ENCODE measurements at regions not wholly inside any gene's neighbourhood (a gene's known extent, or its start where the extent isn't known, plus 50 kb on each side); places are given as distances from the start of the nearest gene placed in this dataset.

GRCh38 chrX:116357329-116357728 lies 79.1 kb upstream of the SLC6A14 start:
- POLR2A ChIA-PET = no interaction called here
- CTCF ChIA-PET = no interaction called here
- no peak for TF ChIP-seq CTCF (IDR thresholded peaks at IDR 0.05; ENCODE audit: control extremely low read depth, extremely low read depth, low read depth, missing control alignments)
- no peak for DNase-seq (ENCODE audit: extremely low spot score)

GRCh38 chrX:116378961-116379360 lies 57.4 kb upstream of the SLC6A14 start:
- no peak for DNase-seq (ENCODE audit: extremely low spot score)
- CTCF ChIA-PET = no interaction called here
- TF ChIP-seq CTCF (IDR thresholded peaks at IDR 0.05; ENCODE audit: control extremely low read depth, extremely low read depth, low read depth, missing control alignments) = no peak
- POLR2A ChIA-PET = no interaction called here

- CTCF ChIA-PET = no interaction called here
- POLR2A ChIA-PET = no interaction called here
- DNase-seq (ENCODE audit: extremely low spot score) = no peak
- TF ChIP-seq CTCF (IDR thresholded peaks at IDR 0.05; ENCODE audit: control extremely low read depth, extremely low read depth, low read depth, missing control alignments) = no peak
These were observed 56.6 kb upstream of the SLC6A14 start for GRCh38 chrX:116379854-116380253.

GRCh38 chrX:116384406-116384954 lies 51.9 kb upstream of the SLC6A14 start:
- POLR2A ChIA-PET = no interaction called here
- DNase-seq (ENCODE audit: extremely low spot score) = no peak
- CTCF ChIA-PET = no interaction called here

More at GRCh38 chrX:116384406-116384954, 51.9 kb upstream of the SLC6A14 start:
- no peak for TF ChIP-seq CTCF (IDR thresholded peaks at IDR 0.05; ENCODE audit: control extremely low read depth, extremely low read depth, low read depth, missing control alignments)

Data from GM10248 (cell line).